Adrenal gland (tissue), 9 donors: ENCODE measurements at regions not wholly inside any gene's neighbourhood (a gene's known extent, or its start where the extent isn't known, plus 50 kb on each side); places are given as distances from the start of the nearest gene placed in this dataset.

Experiments used
- DNase-seq, 7 donors: peaks; one replicate each; pipeline ENCODE4 v3.0.0-alpha.2; 2019 to 2020
- H3K27ac ChIP-seq, 5 donors: fragments of 200-600 bp; sonication (generic) in 4 of 5; 1 replicate in 3 of 5; 2 replicates in 2 of 5; pipeline versions ENCODE4 v1.5.1 to v1.8.0; 2016 to 2020; ENCODE audit warnings: mild to moderate bottlenecking in 1 of 5
- H3K27me3 ChIP-seq: fragments of 200-600 bp; 2 replicates; pipeline ENCODE4 v1.8.0; 2021
- H3K36me3 ChIP-seq, 2 donors: fragments of 200-600 bp; replicated peaks in 1 of 2; 1 replicate in 1 of 2; 2 replicates in 1 of 2; pipeline versions ENCODE4 v1.5.1 to v1.8.0; 2018 to 2022
- H3K4me1 ChIP-seq, 2 donors: fragments of 200-600 bp; replicated peaks in 1 of 2; 1 replicate in 1 of 2; 2 replicates in 1 of 2; pipeline versions ENCODE4 v1.5.1 to v1.8.0; 2018 to 2021
- H3K4me3 ChIP-seq, 4 donors: fragments of 200-600 bp; sonication (generic) in 3 of 4; one replicate each; pipeline ENCODE4 v1.5.1; 2016 to 2018
- H3K9me3 ChIP-seq, 3 donors: fragments of 200-600 bp; sonication (generic) in 1 of 3; replicated peaks in 1 of 3; 1 replicate in 2 of 3; 2 replicates in 1 of 3; pipeline versions ENCODE4 v1.5.1 to v1.8.0; 2016 to 2021
- POLR2A ChIP-seq, 2 donors: fragments of 450-650 bp; IDR thresholded peaks; one replicate each; pipeline ENCODE4 v1.6.1; 2017; ENCODE audit warnings: antibody characterized with exemption in 2 of 2, mild to moderate bottlenecking in 2 of 2, moderate library complexity in 1 of 2
- WGBS, 4 donors: extraction: QIAGEN DNeasy Blood & Tissue Kit in 2 of 4; methylation state at CpG; one replicate each; pipeline versions ENCODE4 v1.1.5 to v1.1.7; 2013 to 2017; 5-methylcytosine and 5-hydroxymethylcytosine counted together
- intact Hi-C, 2 donors: fragments of 100-400 bp; cut with DNase I; formaldehyde crosslinking; loops; one replicate each; pipeline versions ENCODE4 v1.14.1 to v1.15.0; 2022 to 2023
- TF ChIP-seq, protein P1 (sequence below), 6 experiments: fragments of 450-650 bp in 4 of 6; fragments of 200-600 bp in 2 of 6; sonication (generic) in 1 of 6; IDR thresholded peaks; 1 replicate in 5 of 6; 2 replicates in 1 of 6; pipeline versions ENCODE4 v1.5.1 to v1.8.0; 2016 to 2021; ENCODE audit warnings: antibody characterized with exemption in 6 of 6, mild to moderate bottlenecking in 2 of 6, moderate library complexity in 1 of 6
- donor health status: healthy with polysubstance abuse.
- donor health status: Bipolar disorder and iron deficiency.
- donor health status: DM: yes; HTN: yes; CAD: no.
- donor health status: DM: no; HTN: no; CAD: no.
- donor health status: DM: no; HTN: no; CAD: no.

DNA sequence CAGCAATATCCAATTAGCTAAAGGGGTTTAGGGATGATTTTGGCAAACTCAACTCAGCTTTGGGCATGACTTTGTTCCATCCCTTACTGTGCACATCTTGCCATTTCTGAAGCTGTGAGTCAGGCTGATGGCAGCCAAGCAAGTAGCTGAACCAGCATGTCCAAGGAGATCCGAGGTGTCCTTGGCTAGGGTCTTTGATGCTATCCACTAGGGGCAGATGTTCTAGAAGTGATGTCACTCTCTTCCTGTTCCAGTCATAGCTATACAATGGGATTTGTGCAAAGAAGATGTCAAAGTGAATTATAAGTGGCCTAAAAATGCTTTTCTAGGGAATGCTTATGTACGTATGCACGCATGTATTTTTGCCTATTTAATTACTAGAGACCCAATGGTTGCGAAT is 160.8 kb upstream of the PAPPA start:
- no peaks in the 10 kb centered on the region for H3K36me3 ChIP-seq
- WGBS, 4 donors, result 67 to 73% (median 71%) methylated on average over 4 of the region's 4 CpGs
- TF ChIP-seq, protein P1, sequence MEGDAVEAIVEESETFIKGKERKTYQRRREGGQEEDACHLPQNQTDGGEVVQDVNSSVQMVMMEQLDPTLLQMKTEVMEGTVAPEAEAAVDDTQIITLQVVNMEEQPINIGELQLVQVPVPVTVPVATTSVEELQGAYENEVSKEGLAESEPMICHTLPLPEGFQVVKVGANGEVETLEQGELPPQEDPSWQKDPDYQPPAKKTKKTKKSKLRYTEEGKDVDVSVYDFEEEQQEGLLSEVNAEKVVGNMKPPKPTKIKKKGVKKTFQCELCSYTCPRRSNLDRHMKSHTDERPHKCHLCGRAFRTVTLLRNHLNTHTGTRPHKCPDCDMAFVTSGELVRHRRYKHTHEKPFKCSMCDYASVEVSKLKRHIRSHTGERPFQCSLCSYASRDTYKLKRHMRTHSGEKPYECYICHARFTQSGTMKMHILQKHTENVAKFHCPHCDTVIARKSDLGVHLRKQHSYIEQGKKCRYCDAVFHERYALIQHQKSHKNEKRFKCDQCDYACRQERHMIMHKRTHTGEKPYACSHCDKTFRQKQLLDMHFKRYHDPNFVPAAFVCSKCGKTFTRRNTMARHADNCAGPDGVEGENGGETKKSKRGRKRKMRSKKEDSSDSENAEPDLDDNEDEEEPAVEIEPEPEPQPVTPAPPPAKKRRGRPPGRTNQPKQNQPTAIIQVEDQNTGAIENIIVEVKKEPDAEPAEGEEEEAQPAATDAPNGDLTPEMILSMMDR (IDR thresholded peaks at IDR 0.05), result no peak
- no peak for TF ChIP-seq POLR2A (IDR thresholded peaks at IDR 0.05)
- no peaks in the 10 kb centered on the region for H3K9me3 ChIP-seq
- intact Hi-C loops, result no loop called here
- H3K27me3 ChIP-seq, result no peaks in the 10 kb centered on the region
- H3K4me1 ChIP-seq, result no peaks in the 10 kb centered on the region
- no peak for DNase-seq
- H3K27ac ChIP-seq, result no peak overlapping the region
- H3K4me3 ChIP-seq, result no peak overlapping the region

DNA sequence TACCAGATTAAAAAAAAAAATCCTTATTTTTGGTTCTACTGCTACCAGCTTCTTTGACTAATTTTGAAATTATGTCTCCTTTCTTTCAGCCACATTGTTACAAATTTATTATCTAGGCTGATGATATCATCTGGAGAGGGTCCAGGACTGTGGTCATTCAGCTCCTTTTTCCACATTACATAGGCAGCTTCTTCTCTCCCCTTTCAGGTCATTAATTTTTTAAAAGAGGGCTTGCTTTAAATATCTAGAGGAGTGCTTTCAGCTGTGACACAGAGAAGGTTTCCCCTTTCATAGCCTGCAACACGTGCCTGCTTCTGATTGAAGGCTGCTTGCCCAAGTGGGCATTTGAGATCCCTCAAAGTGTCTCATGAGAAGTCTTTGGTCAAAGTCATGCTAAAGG is 155.7 kb upstream of the PAPPA start:
- Histone ChIP-seq H3K36me3 (no peaks in the 10 kb centered on the region), H3K9me3 (no peaks in the 10 kb centered on the region), H3K27ac (no peak overlapping the region), H3K27me3 (no peaks in the 10 kb centered on the region), H3K4me3 (no peak overlapping the region), H3K4me1 (no peaks in the 10 kb centered on the region)
- no peak for TF ChIP-seq POLR2A (IDR thresholded peaks at IDR 0.05)
- TF ChIP-seq, protein P1 (IDR thresholded peaks at IDR 0.05), result no peak
- 47 to 67% (median 61%) methylated on average over 1 of the region's 1 CpG for WGBS, 4 donors
- DNase-seq, result peak in 1 of 7 donors; percentile 2
- intact Hi-C loops, result no loop called here

DNA sequence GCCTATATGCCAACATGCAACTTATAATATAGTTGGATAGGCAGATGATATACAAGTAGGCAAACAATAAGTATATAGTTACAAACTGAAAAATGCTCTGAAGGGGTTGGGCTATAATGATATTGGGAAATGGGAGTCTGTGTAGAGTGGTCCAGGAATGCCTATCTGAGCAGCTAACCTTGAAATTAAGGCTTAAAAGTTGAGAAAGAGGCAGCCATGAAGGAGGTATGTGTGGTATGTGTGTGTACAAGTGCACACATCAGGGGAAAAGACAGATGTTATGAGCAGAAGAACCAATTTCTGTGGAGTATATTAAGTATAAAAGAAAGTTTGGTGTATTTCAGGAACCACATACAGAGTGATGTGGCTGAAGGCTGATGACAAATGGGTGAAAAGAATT is 154.9 kb upstream of the PAPPA start:
- Histone ChIP-seq H3K4me1 (no peaks in the 10 kb centered on the region), H3K27ac (no peak overlapping the region), H3K36me3 (no peaks in the 10 kb centered on the region), H3K27me3 (no peaks in the 10 kb centered on the region), H3K9me3 (no peaks in the 10 kb centered on the region), H3K4me3 (no peak overlapping the region)
- intact Hi-C loops, result no loop called here
- TF ChIP-seq, protein P1 (IDR thresholded peaks at IDR 0.05), result no peak
- no peak for TF ChIP-seq POLR2A (IDR thresholded peaks at IDR 0.05)
- DNase-seq, result no peak

DNA sequence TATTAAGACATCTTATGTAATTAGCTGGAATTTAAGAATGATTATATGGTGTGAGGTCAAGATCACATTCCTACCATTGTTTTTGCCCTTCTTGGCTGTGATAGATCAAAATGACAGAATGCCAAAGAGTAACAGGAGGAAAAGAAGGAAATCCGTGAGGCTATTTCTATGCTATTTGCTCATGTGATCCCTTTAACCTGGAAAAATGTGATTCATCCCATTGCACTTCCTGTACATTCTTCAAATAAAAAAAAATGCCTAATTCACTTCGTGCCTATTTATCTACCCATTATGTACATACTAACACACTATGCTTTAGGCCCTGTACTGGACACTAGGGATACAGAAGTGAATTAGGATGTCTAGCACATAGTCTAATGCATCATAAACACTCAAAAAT is 154.1 kb upstream of the PAPPA start:
- intact Hi-C loops, result no loop called here
- Histone ChIP-seq H3K36me3 (no peaks in the 10 kb centered on the region), H3K9me3 (no peaks in the 10 kb centered on the region), H3K4me3 (no peak overlapping the region), H3K27ac (no peak overlapping the region), H3K27me3 (no peaks in the 10 kb centered on the region), H3K4me1 (no peaks in the 10 kb centered on the region)
- 64 to 80% (median 72%) methylated on average over 2 of the region's 2 CpGs for WGBS, 4 donors
- no peak for DNase-seq
- TF ChIP-seq POLR2A (IDR thresholded peaks at IDR 0.05), result no peak
- TF ChIP-seq, protein P1 (IDR thresholded peaks at IDR 0.05), result no peak
